HUES48 (cell line): ENCODE measurements at regions not wholly inside any gene's neighbourhood (a gene's known extent, or its start where the extent isn't known, plus 50 kb on each side); places are given as distances from the start of the nearest gene placed in this dataset.

Experiments used
- H3K27ac ChIP-seq: one replicate; pipeline ENCODE4 v1.7.0; 2013; ENCODE audit warnings: low read depth, low read length, inconsistent platforms
- H3K27me3 ChIP-seq: 2 replicates; pipeline ENCODE4 v1.6.1; 2013; ENCODE audit warnings: mild to moderate bottlenecking, low read length; ENCODE audit not compliant: control insufficient read depth, insufficient read depth
- H3K36me3 ChIP-seq: 2 replicates; pipeline ENCODE4 v1.6.1; 2013; ENCODE audit warnings: low read length; ENCODE audit not compliant: control insufficient read depth, insufficient read depth
- H3K4me1 ChIP-seq: 2 replicates; pipeline ENCODE4 v1.6.1; 2013; ENCODE audit warnings: mild to moderate bottlenecking, low read length; ENCODE audit not compliant: control insufficient read depth, insufficient read depth
- H3K4me3 ChIP-seq: 2 replicates; pipeline ENCODE4 v1.5.1; 2013; ENCODE audit warnings: mild to moderate bottlenecking, low read depth, low read length
- H3K9ac ChIP-seq: 2 replicates; pipeline ENCODE4 v1.6.1; 2013; ENCODE audit warnings: mild to moderate bottlenecking, low read depth, low read length, moderate library complexity
- H3K9me3 ChIP-seq: 2 replicates; pipeline ENCODE4 v1.6.1; 2013; ENCODE audit warnings: low read length; ENCODE audit not compliant: control insufficient read depth, insufficient read depth

- H3K4me1 ChIP-seq = no peaks in the 10 kb centered on the region
- H3K4me3 ChIP-seq = no peak overlapping the region
- no peaks in the 10 kb centered on the region for H3K9me3 ChIP-seq
- no peaks in the 10 kb centered on the region for H3K27me3 ChIP-seq
- H3K36me3 ChIP-seq = no peaks in the 10 kb centered on the region
- no peak overlapping the region for H3K9ac ChIP-seq
- H3K27ac ChIP-seq = no peak overlapping the region
Measured at GRCh38 chr20:20781029-20781428, 68.6 kb upstream of the RALGAPA2 start.

GRCh38 chr20:20780127-20780824 lies 67.8 kb upstream of the RALGAPA2 start:
- no peaks in the 10 kb centered on the region for H3K36me3 ChIP-seq
- H3K9ac ChIP-seq = no peak overlapping the region
- no peaks in the 10 kb centered on the region for H3K9me3 ChIP-seq
- H3K4me1 ChIP-seq = no peaks in the 10 kb centered on the region
- H3K27me3 ChIP-seq = no peaks in the 10 kb centered on the region
- no peak overlapping the region for H3K27ac ChIP-seq
- H3K4me3 ChIP-seq = no peak overlapping the region

DNA sequence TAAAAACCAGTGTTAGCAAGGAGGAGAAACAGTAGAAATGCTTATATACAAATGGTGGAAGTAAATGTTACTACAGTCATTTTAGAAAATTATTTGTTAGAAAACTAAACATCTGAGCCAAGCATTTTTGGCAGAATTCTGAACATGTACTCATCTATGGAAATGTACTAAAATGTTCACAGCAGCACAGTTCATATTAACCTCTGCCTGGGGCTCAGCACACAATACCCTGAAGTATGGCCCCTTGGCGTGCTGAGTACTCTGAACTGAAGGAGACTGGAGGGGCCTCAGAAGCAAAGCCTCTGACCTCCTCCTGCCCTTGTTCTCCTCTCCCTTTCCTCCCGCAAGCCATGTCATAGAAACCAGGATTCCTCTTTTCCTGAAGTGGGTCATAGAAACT lies 66.2 kb upstream of the RALGAPA2 start:
- Histone ChIP-seq H3K4me3 (no peak overlapping the region), H3K4me1 (no peaks in the 10 kb centered on the region), H3K9me3 (no peaks in the 10 kb centered on the region), H3K27me3 (no peaks in the 10 kb centered on the region), H3K27ac (no peak overlapping the region), H3K36me3 (no peaks in the 10 kb centered on the region), H3K9ac (no peak overlapping the region)

DNA sequence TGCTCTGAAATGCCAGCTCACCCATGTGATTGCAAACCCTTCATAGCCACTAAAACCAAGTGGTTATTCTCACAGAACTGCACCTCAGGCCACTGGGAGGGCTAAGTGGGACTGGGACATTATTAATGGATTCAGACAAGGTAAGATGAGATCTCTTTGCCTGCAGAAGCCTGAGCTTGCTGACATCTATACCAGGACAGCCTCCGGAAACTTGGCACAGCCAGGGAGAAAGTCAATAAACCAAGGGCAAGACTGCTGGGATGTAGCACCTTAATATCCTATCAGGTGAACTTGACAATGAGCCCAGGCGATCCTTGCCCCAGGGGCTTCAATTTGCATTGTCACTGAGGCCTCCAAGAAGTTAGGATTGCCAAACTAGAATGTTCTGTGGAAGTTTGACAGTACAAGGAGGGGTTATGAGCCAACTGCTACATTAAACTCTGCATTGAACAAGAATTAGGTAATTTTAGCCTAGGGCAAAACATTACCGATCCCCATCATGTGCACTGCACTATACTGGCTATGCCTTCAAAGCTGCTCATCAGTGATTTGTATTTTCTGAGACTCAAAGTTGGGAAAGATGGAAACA lies 60.1 kb upstream of the RALGAPA2 start:
- Histone ChIP-seq H3K4me1 (no peaks in the 10 kb centered on the region), H3K4me3 (no peak overlapping the region), H3K9me3 (peaks cover 15% of the 10 kb centered on the region), H3K36me3 (no peaks in the 10 kb centered on the region), H3K27me3 (no peaks in the 10 kb centered on the region), H3K9ac (no peak overlapping the region), H3K27ac (no peak overlapping the region)

DNA sequence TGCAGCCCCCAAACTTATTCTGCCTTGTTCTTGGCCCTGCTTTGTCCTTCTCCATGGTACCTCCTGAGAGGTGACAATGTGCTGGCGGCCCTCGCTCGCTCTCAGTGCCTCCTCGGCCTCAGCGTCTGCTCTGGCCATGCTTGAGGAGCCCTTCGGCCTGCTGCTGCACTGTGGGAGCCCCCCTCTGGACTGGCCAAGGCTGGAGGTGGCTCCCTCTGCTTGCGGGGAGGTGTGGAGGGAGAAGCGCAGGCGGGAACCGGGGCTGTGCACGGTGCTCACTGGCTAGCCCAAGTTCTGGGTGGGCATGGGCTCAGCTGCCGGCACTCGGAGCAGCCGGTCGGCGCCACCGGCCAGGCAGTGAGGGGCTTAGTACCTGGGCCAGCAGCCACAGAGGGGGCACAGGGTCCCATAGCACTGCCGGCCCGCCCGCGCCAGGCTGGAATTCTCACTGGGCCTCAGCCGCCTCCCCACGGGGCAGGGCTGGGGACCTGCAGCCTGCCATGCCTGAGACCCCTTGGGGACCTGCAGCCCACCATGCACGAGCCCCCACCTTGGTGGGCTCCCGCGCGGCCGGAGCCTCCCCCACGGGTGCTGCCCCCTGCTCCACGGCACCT lies 55.9 kb upstream of the RALGAPA2 start:
- Histone ChIP-seq H3K36me3 (no peaks in the 10 kb centered on the region), H3K27me3 (no peaks in the 10 kb centered on the region), H3K9me3 (peaks cover 15% of the 10 kb centered on the region), H3K4me3 (no peak overlapping the region), H3K27ac (no peak overlapping the region), H3K9ac (no peak overlapping the region), H3K4me1 (no peaks in the 10 kb centered on the region)

DNA sequence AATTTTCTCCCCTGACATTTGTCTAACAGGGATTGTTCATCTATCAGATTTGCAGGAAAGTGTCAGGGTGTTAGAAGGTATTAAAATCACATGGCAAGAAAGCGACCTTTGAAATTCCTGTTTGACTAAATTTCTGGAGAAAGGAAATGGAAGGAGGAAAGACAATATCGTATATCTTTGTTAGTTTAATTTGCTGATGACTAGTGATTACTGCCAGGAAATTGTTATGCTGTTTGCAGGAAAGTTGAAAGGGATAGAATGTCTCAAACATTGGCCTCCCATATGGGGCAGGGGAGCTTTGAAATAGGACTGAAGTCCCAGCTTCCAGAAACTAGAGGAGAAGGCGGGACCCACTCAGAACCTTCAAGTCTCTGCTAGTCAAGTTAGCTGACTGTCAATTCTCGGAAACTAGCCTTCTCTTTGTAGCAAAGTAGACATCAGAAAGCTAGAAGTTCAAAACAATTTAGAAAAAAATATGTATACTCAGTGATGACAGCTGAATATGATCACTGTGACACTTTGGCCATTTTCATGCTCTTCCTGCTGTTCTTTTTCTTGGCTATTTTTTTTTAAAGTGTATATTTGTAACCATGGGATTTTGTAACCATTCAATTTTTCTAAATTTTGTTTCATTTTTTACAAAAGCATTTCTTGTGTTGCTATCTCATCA lies 53.4 kb upstream of the RALGAPA2 start:
- Histone ChIP-seq H3K27me3 (no peaks in the 10 kb centered on the region), H3K9ac (no peak overlapping the region), H3K9me3 (peaks cover 15% of the 10 kb centered on the region), H3K4me3 (no peak overlapping the region), H3K36me3 (no peaks in the 10 kb centered on the region), H3K27ac (no peak overlapping the region), H3K4me1 (no peaks in the 10 kb centered on the region)

GRCh38 chr20:20763650-20764049 lies 51.2 kb upstream of the RALGAPA2 start:
- no peaks in the 10 kb centered on the region for H3K36me3 ChIP-seq
- H3K4me3 ChIP-seq = no peak overlapping the region
- H3K4me1 ChIP-seq = no peaks in the 10 kb centered on the region
- no peak overlapping the region for H3K9ac ChIP-seq
- H3K9me3 ChIP-seq = peaks cover 8% of the 10 kb centered on the region; the same call in 1 of the 2 replicates
- H3K27me3 ChIP-seq = no peaks in the 10 kb centered on the region
- H3K27ac ChIP-seq = no peak overlapping the region
